Mesenchymal stem cell (in vitro differentiated cells and primary cell): ENCODE measurements at regions not wholly inside any gene's neighbourhood (a gene's known extent, or its start where the extent isn't known, plus 50 kb on each side); places are given as distances from the start of the nearest gene placed in this dataset.

Source experiments
- DNase-seq: peaks from one replicate; pipeline ENCODE4 v3.0.0-alpha.2; 2013
- H2AFZ ChIP-seq: one replicate; pipeline ENCODE4 v1.6.1; 2013; ENCODE audit warnings: low read depth, mild to moderate bottlenecking, control low read depth, inconsistent platforms, low read length, moderate library complexity
- H2AK5ac ChIP-seq: 2 replicates; pipeline ENCODE4 v1.6.1; 2013; ENCODE audit warnings: low read length, moderate library complexity, mild to moderate bottlenecking, inconsistent platforms; ENCODE audit not compliant: severe bottlenecking
- H2BK120ac ChIP-seq: one replicate; pipeline ENCODE4 v1.6.1; 2013; ENCODE audit warnings: low read depth, mild to moderate bottlenecking, inconsistent platforms, low read length, moderate library complexity
- H2BK12ac ChIP-seq, 2 experiments: one replicate each; pipeline ENCODE4 v1.6.1; 2013; ENCODE audit warnings: inconsistent platforms in 2 of 2, low read length in 2 of 2, mild to moderate bottlenecking in 2 of 2, moderate library complexity in 2 of 2, control low read depth in 1 of 2
- H2BK15ac ChIP-seq: one replicate; pipeline ENCODE4 v1.6.1; 2013; ENCODE audit warnings: mild to moderate bottlenecking, low read depth, inconsistent platforms; ENCODE audit not compliant: poor library complexity, severe bottlenecking
- H2BK5ac ChIP-seq: 2 replicates; pipeline ENCODE4 v1.6.1; 2013; ENCODE audit warnings: low read depth, mild to moderate bottlenecking, low read length, control low read depth, inconsistent platforms; ENCODE audit not compliant: poor library complexity, severe bottlenecking
- H3K14ac ChIP-seq, 2 experiments: one replicate each; pipeline ENCODE4 v1.6.1; 2013; ENCODE audit warnings: inconsistent platforms in 2 of 2, low read length in 2 of 2, control low read depth in 1 of 2, mild to moderate bottlenecking in 1 of 2, moderate library complexity in 1 of 2
- H3K18ac ChIP-seq, 2 experiments: one replicate each; pipeline ENCODE4 v1.6.1; 2013; ENCODE audit warnings: inconsistent platforms in 2 of 2, low read length in 2 of 2, control low read depth in 1 of 2, low read depth in 1 of 2, mild to moderate bottlenecking in 1 of 2
- H3K23ac ChIP-seq, 2 experiments: one replicate each; pipeline ENCODE4 v1.6.1; 2013; ENCODE audit warnings: inconsistent platforms in 2 of 2, low read length in 2 of 2, mild to moderate bottlenecking in 2 of 2, moderate library complexity in 2 of 2, control low read depth in 1 of 2
- H3K27ac ChIP-seq: 2 replicates; pipeline ENCODE4 v1.5.1; 2013; ENCODE audit warnings: mild to moderate bottlenecking, moderate library complexity, low read length, control low read depth, inconsistent platforms; ENCODE audit not compliant: poor library complexity, severe bottlenecking
- H3K27me3 ChIP-seq, 2 experiments: 2 replicates each; pipeline versions ENCODE4 v1.6.1 to v1.7.0; 2013; ENCODE audit warnings: low read length in 2 of 2, mild to moderate bottlenecking in 2 of 2, moderate library complexity in 2 of 2, control low read depth in 1 of 2, inconsistent platforms in 1 of 2; ENCODE audit not compliant: control insufficient read depth in 1 of 2, insufficient read depth in 1 of 2
- H3K36me3 ChIP-seq, 2 experiments: 2 replicates each; pipeline versions ENCODE4 v1.6.1 to v1.7.0; 2013; ENCODE audit warnings: low read length in 2 of 2, control low read depth in 1 of 2, inconsistent platforms in 1 of 2, low read depth in 1 of 2, mild to moderate bottlenecking in 1 of 2; ENCODE audit not compliant: insufficient read depth in 2 of 2, control insufficient read depth in 1 of 2
- H3K4ac ChIP-seq, 2 experiments: one replicate each; pipeline ENCODE4 v1.6.1; 2013; ENCODE audit warnings: inconsistent platforms in 2 of 2, low read length in 2 of 2, mild to moderate bottlenecking in 2 of 2, moderate library complexity in 2 of 2, control low read depth in 1 of 2, low read depth in 1 of 2
- H3K4me1 ChIP-seq: 2 replicates; pipeline ENCODE4 v1.6.1; 2013; ENCODE audit warnings: low read depth, low read length, control low read depth; ENCODE audit not compliant: control insufficient read depth, insufficient read depth
- H3K4me2 ChIP-seq: 2 replicates; pipeline ENCODE4 v1.6.1; 2013; ENCODE audit warnings: low read length, mild to moderate bottlenecking, inconsistent platforms; ENCODE audit not compliant: poor library complexity, severe bottlenecking
- H3K4me3 ChIP-seq, 2 experiments: 2 replicates each; pipeline versions ENCODE4 v1.5.1 to v1.7.0; 2013; ENCODE audit warnings: low read length in 2 of 2, mild to moderate bottlenecking in 2 of 2, control low read depth in 1 of 2, low read depth in 1 of 2; ENCODE audit not compliant: insufficient read depth in 1 of 2
- H3K79me1 ChIP-seq: replicated peaks from 2 replicates; pipeline ENCODE4 v1.6.1; 2013; ENCODE audit warnings: mild to moderate bottlenecking, control low read depth, low read length, inconsistent platforms; ENCODE audit not compliant: poor library complexity, severe bottlenecking
- H3K9ac ChIP-seq: 2 replicates; pipeline ENCODE4 v1.7.0; 2013; ENCODE audit warnings: mild to moderate bottlenecking, low read length, moderate library complexity
- H3K9me3 ChIP-seq: 2 replicates; pipeline ENCODE4 v1.7.0; 2013; ENCODE audit warnings: mild to moderate bottlenecking, low read length; ENCODE audit not compliant: control insufficient read depth
- H4K8ac ChIP-seq: one replicate; pipeline ENCODE4 v1.6.1; 2013; ENCODE audit warnings: inconsistent platforms, mild to moderate bottlenecking, low read length, moderate library complexity
- H4K91ac ChIP-seq: one replicate; pipeline ENCODE4 v1.6.1; 2013; ENCODE audit warnings: mild to moderate bottlenecking, low read length, inconsistent platforms
- WGBS: methylation state at CpG from one replicate; pipeline ENCODE4 v1.1.7; 2013; ENCODE audit warnings: mixed read lengths; 5-methylcytosine and 5-hydroxymethylcytosine counted together

DNA sequence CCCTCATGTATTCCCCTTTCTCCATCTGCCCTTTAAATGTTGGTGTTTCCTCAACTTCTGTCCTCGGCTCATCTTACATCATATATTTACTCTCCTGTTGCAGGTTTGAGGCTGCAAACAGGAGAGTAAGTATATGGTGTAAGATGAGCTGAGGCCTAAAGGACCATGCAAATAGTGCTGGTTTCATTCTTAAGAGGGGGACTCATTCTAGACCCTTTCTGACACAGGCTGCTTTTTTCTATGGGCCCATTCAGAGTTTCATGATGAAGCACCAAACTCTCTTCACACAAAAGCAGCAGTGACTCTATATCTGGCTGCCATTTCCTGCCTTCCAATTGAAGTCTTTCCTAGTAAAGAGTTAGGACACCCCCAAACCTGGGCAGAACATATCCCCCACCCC, 218.5 kb downstream of the PHLDA1 start:
- no peak overlapping the region for H4K91ac ChIP-seq
- no peaks in the 10 kb centered on the region for H3K9me3 ChIP-seq
- H3K23ac ChIP-seq: no peak overlapping the region
- H2BK120ac ChIP-seq: no peak overlapping the region
- no peak overlapping the region for H2BK15ac ChIP-seq
- peaks cover 9% of the 10 kb centered on the region for H3K4me1 ChIP-seq
- no peak overlapping the region for H2BK5ac ChIP-seq
- no peak overlapping the region for H2BK12ac ChIP-seq
- peak overlapping the region; percentile 93 for H3K9ac ChIP-seq
- no peaks in the 10 kb centered on the region for H3K27me3 ChIP-seq
- no peak for DNase-seq
- H3K18ac ChIP-seq: no peak overlapping the region
- no peak overlapping the region for H3K4me3 ChIP-seq
- H3K36me3 ChIP-seq: no peaks in the 10 kb centered on the region
- no peak overlapping the region for H3K4ac ChIP-seq
- H2AFZ ChIP-seq: no peak overlapping the region
- H3K27ac ChIP-seq: no peak overlapping the region
- H3K14ac ChIP-seq: no peak overlapping the region
- peak overlapping the region; percentile 29 for H2AK5ac ChIP-seq
- no peak overlapping the region for H4K8ac ChIP-seq
- peaks cover 1% of the 10 kb centered on the region for H3K79me1 ChIP-seq
- no CpG with 5 or more reads among the region's 1 CpG for whole genome bisulfite sequencing
- H3K4me2 ChIP-seq: no peak overlapping the region

DNA sequence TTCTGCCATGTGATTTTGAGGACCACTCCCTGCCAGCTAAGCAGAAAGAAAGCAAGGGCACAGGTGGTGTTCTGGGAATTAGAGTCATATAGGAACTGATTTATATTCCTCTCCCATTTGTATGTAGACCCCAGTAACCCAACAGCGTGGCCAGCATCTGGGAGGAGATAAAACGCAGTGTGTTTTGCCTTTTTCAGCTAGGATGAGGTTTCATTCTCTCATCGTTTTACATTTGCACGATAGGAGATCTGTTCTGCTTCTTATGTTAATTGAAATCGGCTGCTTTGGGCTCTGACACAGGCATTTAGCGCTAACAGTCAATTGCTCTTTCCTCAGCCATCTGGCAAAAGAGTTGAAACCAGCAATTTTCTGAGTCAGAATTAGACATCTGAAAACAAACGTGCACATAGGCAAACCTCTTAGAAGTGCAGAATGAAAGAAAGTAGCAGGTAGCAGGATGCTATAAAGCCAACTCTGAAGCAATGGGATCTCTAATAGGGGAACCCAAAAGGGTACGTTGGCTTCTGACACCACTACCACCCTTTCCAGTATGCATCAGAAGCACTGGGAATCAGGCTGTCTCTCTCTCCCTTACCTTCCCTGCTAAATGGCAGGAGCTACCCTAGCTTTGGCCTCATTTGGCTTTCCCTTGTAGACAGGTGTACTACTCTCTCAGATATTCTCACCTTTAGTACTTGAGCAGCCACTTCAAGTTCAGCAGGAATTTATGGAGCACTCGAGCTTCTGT, 219.1 kb downstream of the PHLDA1 start:
- Histone ChIP-seq H4K8ac (no peak overlapping the region), H3K4me1 (peaks cover 8% of the 10 kb centered on the region), H2BK120ac (no peak overlapping the region), H3K23ac (no peak overlapping the region), H3K9ac (peak overlapping the region; percentile 93), H3K4me2 (no peak overlapping the region), H3K14ac (no peak overlapping the region), H3K18ac (peak overlapping the region; percentile 35 to 41), H3K4me3 (peak overlapping the region in 1 of 2 experiments; percentile 65), H2AK5ac (peak overlapping the region; percentile 38), H2AFZ (no peak overlapping the region), H3K36me3 (no peaks in the 10 kb centered on the region), H3K9me3 (no peaks in the 10 kb centered on the region), H4K91ac (no peak overlapping the region), H2BK15ac (no peak overlapping the region), H3K27me3 (no peaks in the 10 kb centered on the region), H3K4ac (no peak overlapping the region), H3K79me1 (peaks cover 1% of the 10 kb centered on the region), H2BK5ac (no peak overlapping the region), H2BK12ac (no peak overlapping the region), H3K27ac (no peak overlapping the region)
- peak; percentile 58 for DNase-seq
- WGBS: 35% methylated on average over 9 of the region's 9 CpGs

DNA sequence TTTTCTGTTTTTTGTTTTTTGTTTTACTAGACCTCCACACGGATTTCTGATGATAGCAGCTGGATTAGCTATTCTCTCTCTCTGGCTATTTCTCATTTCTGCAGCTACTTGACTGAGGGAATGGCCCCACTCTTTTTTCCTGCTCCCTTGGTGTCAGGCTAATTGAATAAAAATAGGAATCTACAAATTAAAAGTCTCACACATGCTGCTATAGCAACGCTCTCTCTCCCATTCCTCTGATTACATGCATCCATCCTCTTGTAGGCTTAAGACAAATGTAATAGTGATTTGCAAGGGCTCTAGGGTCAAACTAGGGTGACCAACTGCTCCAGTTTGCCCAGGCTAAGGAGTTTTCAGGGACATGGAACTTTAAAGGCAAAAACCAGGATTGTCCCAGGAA, 221.8 kb downstream of the PHLDA1 start:
- Histone ChIP-seq H2AK5ac (no peak overlapping the region), H3K23ac (no peak overlapping the region), H3K27ac (no peak overlapping the region), H3K4me3 (no peak overlapping the region), H3K36me3 (no peaks in the 10 kb centered on the region), H2AFZ (no peak overlapping the region), H3K4me2 (no peak overlapping the region), H3K4ac (no peak overlapping the region), H2BK15ac (no peak overlapping the region), H3K18ac (no peak overlapping the region), H2BK5ac (no peak overlapping the region), H3K79me1 (peaks cover 1% of the 10 kb centered on the region), H3K27me3 (no peaks in the 10 kb centered on the region), H3K4me1 (peaks cover 2% of the 10 kb centered on the region), H4K8ac (no peak overlapping the region), H3K14ac (no peak overlapping the region), H2BK12ac (no peak overlapping the region), H3K9ac (no peak overlapping the region), H2BK120ac (no peak overlapping the region), H3K9me3 (no peaks in the 10 kb centered on the region), H4K91ac (no peak overlapping the region)
- DNase-seq: no peak
- 50% methylated on average over 1 of the region's 2 CpGs for WGBS

DNA sequence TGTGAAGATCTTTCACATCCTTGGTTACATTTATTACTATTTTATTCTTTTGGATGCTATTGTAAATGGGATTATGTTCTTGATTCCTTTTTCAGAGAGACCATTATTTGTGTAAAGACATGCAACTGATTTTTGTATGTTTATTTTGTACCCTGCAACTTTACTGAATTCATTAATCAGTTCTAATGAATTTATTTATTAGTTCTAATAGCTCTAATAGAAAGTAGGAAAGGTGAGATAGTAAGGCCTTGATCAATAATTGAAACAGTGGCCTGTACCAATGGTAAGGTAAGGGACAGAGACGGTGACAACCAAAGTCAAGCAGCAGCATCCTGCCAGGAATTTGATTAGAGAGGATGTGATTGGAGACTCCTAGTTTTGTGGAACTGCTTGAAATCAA, 224.1 kb downstream of the PHLDA1 start:
- H3K9me3 ChIP-seq: no peaks in the 10 kb centered on the region
- H3K18ac ChIP-seq: no peak overlapping the region
- H3K79me1 ChIP-seq: no peaks in the 10 kb centered on the region
- no peak overlapping the region for H2AFZ ChIP-seq
- no peaks in the 10 kb centered on the region for H3K4me1 ChIP-seq
- H3K4me2 ChIP-seq: no peak overlapping the region
- no peak overlapping the region for H4K91ac ChIP-seq
- no peaks in the 10 kb centered on the region for H3K36me3 ChIP-seq
- no peak overlapping the region for H2BK5ac ChIP-seq
- no peak overlapping the region for H2BK120ac ChIP-seq
- no peaks in the 10 kb centered on the region for H3K27me3 ChIP-seq
- no peak overlapping the region for H3K23ac ChIP-seq
- no peak for DNase-seq
- no peak overlapping the region for H2BK12ac ChIP-seq
- H4K8ac ChIP-seq: no peak overlapping the region
- H2AK5ac ChIP-seq: no peak overlapping the region
- no peak overlapping the region for H3K14ac ChIP-seq
- WGBS: 100% methylated on average over 1 of the region's 1 CpG
- no peak overlapping the region for H3K9ac ChIP-seq
- H3K4me3 ChIP-seq: no peak overlapping the region
- H2BK15ac ChIP-seq: no peak overlapping the region
- H3K27ac ChIP-seq: no peak overlapping the region
- no peak overlapping the region for H3K4ac ChIP-seq
